NCI-H2171 treated with DMSO at 0.1 percent for 48 hours (cell line): ENCODE measurements at regions not wholly inside any gene's neighbourhood (a gene's known extent, or its start where the extent isn't known, plus 50 kb on each side); places are given as distances from the start of the nearest gene placed in this dataset.
"Not testable (repeated sequence)": the region's sequence is repeated elsewhere in the genome, so short reads cannot be mapped to it uniquely, and the experiment has no call there.

ENCODE experiments used
- DNase-seq: peaks from one replicate; lab custom pipeline; 2025; lab: John Stamatoyannopoulos, UW

DNA sequence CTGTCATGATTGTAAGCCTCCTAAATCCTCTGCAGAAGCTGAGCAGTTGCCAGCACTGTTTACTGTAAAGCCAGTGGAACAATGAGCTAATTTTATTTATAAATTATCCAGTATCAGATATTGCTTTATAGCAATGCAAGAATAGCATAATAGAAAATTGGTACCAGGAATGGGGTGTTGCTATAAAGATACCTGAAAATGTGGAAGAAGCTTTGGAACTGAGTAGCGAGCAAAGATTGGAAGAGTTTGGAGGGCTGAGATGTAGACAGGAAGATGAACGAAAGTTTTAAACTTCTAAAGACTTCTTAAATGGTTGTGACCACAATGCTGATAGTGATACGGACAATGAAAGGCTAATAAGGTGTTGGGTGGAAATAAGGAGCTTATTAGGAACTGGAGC is 917.4 kb upstream of the POT1 start:
- no peak for DNase-seq

- DNase-seq, result no peak
These were observed 916.1 kb upstream of the POT1 start for GRCh38 chr7:125845686-125846085.

DNA sequence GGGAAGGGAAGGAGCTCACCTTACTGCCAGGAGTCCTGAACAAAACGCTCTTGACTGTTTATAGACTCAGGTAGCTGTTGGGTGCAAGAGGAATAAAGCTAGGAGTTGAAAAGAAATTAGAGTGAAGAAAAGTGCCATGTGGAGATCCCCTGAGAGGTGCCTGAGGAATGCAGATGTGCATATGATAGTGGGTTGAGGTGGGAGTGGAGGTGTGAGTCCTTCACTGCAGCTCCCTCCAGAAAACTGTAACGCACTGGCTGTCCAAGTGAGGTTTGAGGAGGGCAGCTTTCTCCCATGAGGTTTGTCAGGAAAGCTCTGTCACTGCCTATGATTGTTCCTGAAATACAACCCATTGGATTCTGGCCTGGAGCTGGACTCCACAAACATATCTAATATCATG is 904.8 kb upstream of the POT1 start:
- no peak for DNase-seq

DNA sequence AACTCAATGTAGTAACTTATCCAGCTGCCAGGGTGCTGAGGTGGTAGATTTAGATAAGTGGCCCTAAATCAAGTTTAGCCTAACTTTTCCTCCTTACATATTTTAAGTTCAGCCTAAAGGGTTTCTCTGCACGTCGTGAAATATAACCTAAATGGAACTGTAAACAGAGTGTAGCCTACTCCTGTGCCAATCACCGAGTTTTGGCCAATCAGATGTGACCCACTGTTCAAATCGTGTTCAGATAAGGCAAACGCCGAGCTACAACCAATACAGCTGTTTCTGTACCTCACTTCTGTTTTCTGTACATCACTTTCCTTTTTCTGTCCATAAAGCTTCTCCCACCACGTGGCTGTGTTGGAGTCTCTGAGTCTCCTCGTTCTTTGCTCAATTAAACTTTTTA is 904.2 kb upstream of the POT1 start:
- no peak for DNase-seq

DNA sequence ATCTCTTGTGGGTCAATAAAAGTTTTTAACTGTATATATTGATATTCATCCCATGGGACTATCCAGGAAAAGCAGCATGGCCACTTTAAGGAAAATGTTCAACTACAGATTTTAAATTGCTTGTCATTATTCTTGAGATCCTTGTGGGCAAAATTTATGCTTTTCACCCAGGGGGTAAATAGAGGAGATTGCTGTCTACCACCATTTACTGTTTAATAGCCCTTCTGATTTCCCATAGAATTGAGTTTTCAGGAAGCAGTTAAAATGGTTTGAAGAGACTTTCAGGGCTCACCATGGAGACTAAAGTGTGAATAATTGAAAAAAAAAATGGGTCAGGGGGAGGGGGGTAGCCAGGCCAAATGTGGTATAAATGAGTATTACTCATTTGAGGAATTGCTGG is 901.1 kb upstream of the POT1 start:
- DNase-seq, result no peak

DNA sequence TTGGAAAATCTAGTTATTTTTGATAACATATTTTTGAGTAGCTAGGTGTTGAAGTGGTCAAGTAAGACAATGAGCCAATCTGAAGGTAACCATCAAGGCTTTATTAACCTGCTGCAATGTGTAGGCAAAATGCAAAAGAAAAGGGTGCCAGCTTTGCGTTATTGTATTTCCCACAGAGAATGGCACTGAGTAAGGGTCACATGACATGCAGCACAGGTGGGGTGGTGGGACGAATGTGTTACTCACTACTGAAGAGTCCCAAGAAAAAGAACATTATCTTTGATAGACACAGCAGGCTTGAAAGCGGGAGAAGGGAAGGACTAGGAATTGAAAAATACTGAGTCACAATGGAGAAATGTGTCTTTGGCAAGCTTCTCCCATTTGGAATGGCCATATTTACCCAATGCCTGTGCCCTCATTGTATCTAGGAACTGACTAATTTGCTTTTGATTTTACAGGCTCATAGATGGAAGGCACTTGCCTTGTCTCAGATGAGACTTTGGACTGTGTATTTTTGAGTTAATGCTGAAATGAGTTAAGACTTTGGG is 898.6 kb upstream of the POT1 start:
- no peak for DNase-seq

- DNase-seq, result no peak
These were observed 893.9 kb upstream of the POT1 start for GRCh38 chr7:125823538-125823937.

GRCh38 chr7:125820495-125820894 is 890.9 kb upstream of the POT1 start:
- no peak for DNase-seq

DNA sequence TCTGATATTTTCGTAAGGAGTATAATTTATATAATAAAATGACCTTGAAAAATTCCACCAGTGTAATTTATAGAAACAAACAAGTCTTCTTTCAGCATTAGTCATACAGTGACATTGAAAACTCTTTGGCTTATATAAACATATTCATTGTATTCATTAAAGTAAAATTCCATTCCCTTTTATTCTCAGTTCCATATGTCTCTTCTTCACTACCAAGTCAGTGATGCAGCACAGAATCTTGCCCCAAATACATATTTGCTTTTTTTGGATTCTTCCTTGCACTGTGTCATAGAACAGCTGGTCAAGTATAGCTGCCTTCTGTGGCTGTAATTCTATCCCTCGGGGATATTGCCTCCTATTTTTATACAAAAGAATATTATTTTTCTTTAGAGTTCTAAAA is 884.5 kb upstream of the POT1 start:
- DNase-seq, result peak; percentile 85

DNA sequence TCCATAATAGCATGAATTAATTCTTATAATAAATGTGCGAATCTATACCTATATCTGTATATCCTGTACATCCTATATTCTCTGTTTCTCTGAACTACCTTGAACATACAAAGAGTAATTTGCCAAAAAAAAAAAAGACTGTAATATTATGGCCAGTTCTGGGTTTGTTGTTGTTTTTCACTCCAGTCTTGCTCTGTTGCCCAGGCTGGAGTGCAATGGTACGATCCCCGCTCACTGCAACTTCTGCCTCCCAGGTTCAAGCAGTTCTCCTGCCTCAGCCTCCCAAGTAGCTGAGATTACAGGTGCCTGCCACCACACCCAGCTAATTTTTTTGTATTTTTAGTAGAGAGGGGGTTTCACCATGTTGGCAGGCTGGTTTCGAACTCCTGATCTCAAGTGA is 876.9 kb upstream of the POT1 start:
- DNase-seq, result not testable (repeated sequence)

- DNase-seq, result no peak
These were observed 874.6 kb upstream of the POT1 start for GRCh38 chr7:125804273-125804672.

GRCh38 chr7:125780153-125780552 is 850.5 kb upstream of the POT1 start:
- no peak for DNase-seq

- peak; percentile 85 for DNase-seq
These were observed 845.7 kb upstream of the POT1 start for GRCh38 chr7:125775317-125775716.

DNA sequence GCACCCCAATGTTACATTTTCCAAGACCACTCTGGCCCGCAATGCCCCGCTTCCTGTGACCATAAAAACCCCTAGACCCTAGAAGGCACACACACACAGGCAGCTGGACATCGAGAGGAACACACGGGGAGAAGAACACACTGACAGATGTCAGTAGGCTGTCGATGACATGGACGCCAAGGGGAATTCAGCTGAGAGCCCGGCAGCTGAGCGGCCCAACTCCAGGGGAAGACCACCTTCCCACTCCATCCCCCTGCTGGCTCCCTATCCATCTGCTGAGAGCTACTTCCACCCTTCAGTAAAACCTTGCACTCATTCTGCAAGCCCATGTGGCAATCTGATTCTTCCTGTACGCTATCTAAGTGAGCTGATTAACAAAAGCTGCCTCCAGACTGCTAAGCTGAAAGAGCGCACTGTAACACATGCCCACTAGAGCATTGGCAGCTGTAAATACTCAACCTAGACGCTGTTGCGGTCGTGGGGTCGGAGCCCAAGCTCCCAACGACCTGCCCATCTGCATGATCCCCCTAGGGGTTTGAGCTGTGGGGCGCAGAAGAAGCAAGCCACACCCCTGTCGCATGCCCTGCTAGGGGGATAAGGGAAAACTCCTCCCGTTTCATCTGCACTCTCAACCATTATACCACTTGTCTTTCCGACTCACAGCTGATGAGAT is 843.6 kb upstream of the POT1 start:
- peak; percentile 93 for DNase-seq

GRCh38 chr7:125747966-125748365 is 818.3 kb upstream of the POT1 start:
- no peak for DNase-seq

DNA sequence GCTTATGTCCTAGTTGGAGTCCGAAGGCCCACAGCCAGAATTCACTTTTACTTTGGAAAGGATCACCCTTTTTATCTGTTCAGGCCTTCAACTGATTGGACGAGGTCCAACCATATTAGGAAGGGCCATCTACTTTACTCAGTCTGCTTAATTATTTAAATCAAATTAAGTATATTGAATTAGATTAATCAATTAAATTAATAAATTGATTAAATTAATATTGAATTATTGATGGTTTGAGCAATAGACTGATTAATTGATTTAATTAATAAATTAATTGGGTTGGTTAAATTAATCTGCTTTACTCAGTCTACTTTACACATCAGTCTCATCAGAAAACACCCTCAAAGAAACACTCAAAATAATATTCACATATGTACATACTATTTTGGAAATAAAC is 816.9 kb upstream of the POT1 start:
- no peak for DNase-seq

- DNase-seq, result no peak
These were observed 797.6 kb upstream of the POT1 start for GRCh38 chr7:125727215-125727614.

- DNase-seq, result peak; percentile 83
These were observed 766.0 kb upstream of the POT1 start for GRCh38 chr7:125695626-125696025.

GRCh38 chr7:125683156-125683555 is 753.5 kb upstream of the POT1 start:
- DNase-seq, result no peak

- DNase-seq, result no peak
These were observed 751.9 kb upstream of the POT1 start for GRCh38 chr7:125681508-125681907.

- no peak for DNase-seq
These were observed 749.1 kb upstream of the POT1 start for GRCh38 chr7:125678771-125679170.

DNA sequence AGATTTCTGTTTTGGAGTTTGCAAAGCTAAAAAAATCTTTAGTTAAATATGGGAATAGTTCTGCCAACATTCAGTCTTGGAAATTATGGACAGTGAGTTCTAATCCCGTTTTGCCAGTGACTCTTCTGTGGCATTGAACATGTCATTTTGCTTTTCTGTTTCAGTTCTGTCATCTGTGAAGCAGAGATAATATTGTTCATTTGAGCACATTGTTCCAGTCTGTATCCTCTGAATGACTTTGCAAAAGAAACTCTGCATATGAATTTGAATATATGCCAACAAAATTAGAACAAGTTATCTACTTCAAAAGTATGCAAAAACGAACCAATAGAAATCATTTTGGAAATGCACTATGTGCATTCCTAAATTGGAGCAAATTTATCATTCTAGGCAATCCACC is 746.0 kb upstream of the POT1 start:
- no peak for DNase-seq

- no peak for DNase-seq
These were observed 745.5 kb upstream of the POT1 start for GRCh38 chr7:125675169-125675568.

DNA sequence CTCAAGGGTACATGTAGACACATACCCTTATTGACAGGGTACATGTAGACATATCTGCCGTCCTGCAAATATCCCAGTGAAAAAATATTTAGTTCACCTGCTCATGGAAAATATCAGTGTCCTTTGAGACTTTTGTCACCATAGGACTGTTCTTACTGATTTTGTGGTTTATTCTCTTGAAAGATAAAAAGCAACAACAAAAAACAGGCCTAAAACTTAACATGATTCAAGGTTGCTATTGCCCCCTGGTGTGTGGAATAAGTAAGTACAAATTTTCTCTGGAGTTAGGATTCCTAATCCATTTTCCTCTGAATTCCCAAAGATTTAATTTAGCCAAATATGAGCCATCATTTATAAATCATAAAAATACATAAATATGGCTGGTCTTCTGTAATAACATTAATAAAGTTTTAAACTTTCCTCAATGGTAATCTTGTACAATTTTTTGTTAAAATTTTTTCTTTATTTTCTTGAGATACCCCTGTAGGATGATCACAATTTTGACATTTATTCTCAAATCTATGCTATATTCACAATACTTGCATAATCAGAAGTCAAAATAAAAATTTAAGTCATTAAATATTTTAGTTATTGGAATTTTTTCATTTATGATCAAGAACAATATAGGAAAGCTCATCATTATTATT is 741.4 kb upstream of the POT1 start:
- peak; percentile 52 for DNase-seq
